B cell (primary cell): ENCODE measurements at regions not wholly inside any gene's neighbourhood (a gene's known extent, or its start where the extent isn't known, plus 50 kb on each side); places are given as distances from the start of the nearest gene placed in this dataset.

Experiments
- ATAC-seq: fragments of 200-7000 bp; cut with Tn5 transposase; one replicate; pipeline ENCODE4 v1.10.0; 2021; ENCODE audit warnings: low read depth, mild to moderate bottlenecking, moderate number of reproducible peaks, moderate library complexity
- CTCF ChIA-PET: fragments of 350-600 bp; sonication (Branson Sonifier 250); formaldehyde crosslinking; loops from one replicate; lab custom pipeline; 2021; ENCODE audit warnings: antibody characterized with exemption, inconsistent platforms; lab: Charles Lee
- POLR2A ChIA-PET: fragments of 350-600 bp; sonication (Branson Sonifier 250); formaldehyde crosslinking; loops from one replicate; lab custom pipeline; 2021; ENCODE audit warnings: antibody characterized with exemption; lab: Charles Lee
- DNase-seq: peaks from one replicate; pipeline ENCODE4 v3.0.0; 2013
- H2AFZ ChIP-seq: 2 replicates; pipeline ENCODE4 v1.6.1; 2012; ENCODE audit warnings: mild to moderate bottlenecking, low read depth, low read length; ENCODE audit not compliant: insufficient read depth, poor library complexity, severe bottlenecking
- H3K27ac ChIP-seq, 2 donors: 1 replicate in 1 of 2; 2 replicates in 1 of 2; pipeline ENCODE4 v1.5.1; 2012 to 2013; ENCODE audit warnings: low read length in 2 of 2, mild to moderate bottlenecking in 2 of 2, moderate library complexity in 1 of 2
- H3K27me3 ChIP-seq, 4 experiments: fragments of 200-600 bp in 1 of 4; sonication (generic) in 1 of 4; replicated peaks in 1 of 4; 1 replicate in 2 of 4; 2 replicates in 2 of 4; pipeline versions ENCODE4 v1.6.1 to v1.7.0; 2013 to 2016; ENCODE audit warnings: low read length in 3 of 4, mild to moderate bottlenecking in 2 of 4, mixed read lengths in 1 of 4, moderate library complexity in 1 of 4; ENCODE audit not compliant: insufficient read depth in 4 of 4, control insufficient read depth in 3 of 4; ENCODE audit errors: control extremely low read depth in 1 of 4
- H3K36me3 ChIP-seq, 2 experiments: replicated peaks in 1 of 2; 1 replicate in 1 of 2; 2 replicates in 1 of 2; pipeline versions ENCODE4 v1.6.1 to v1.7.1; 2013; ENCODE audit warnings: low read length in 1 of 2; ENCODE audit not compliant: insufficient read depth in 2 of 2, control insufficient read depth in 1 of 2; ENCODE audit errors: control extremely low read depth in 1 of 2, extremely low read depth in 1 of 2
- H3K4me1 ChIP-seq, 2 donors: fragments of 200-600 bp in 1 of 2; sonication (generic) in 1 of 2; 1 replicate in 1 of 2; 2 replicates in 1 of 2; pipeline versions ENCODE4 v1.5.1 to v1.6.1; 2013 to 2017; ENCODE audit warnings: low read length in 2 of 2; ENCODE audit not compliant: control insufficient read depth in 2 of 2, insufficient read depth in 2 of 2
- H3K4me2 ChIP-seq: replicated peaks from 2 replicates; pipeline ENCODE3; 2012; ENCODE audit warnings: mild to moderate bottlenecking, low read depth, low read length; ENCODE audit not compliant: poor library complexity, severe bottlenecking
- H3K4me3 ChIP-seq, 5 experiments: fragments of 200-600 bp in 1 of 5; sonication (generic) in 1 of 5; 1 replicate in 3 of 5; 2 replicates in 2 of 5; pipeline versions ENCODE4 v1.5.1 to v1.7.0; 2011 to 2016; ENCODE audit warnings: low read length in 4 of 5, mild to moderate bottlenecking in 4 of 5, low read depth in 2 of 5, control low read depth in 1 of 5, moderate library complexity in 1 of 5; ENCODE audit not compliant: insufficient read depth in 1 of 5; ENCODE audit errors: control extremely low read depth in 1 of 5, extremely low read depth in 1 of 5
- H3K79me2 ChIP-seq: fragments of 200-600 bp; sonication (generic); one replicate; pipeline ENCODE4 v1.6.0; 2016; ENCODE audit warnings: low read length; ENCODE audit not compliant: control insufficient read depth, insufficient read depth
- H3K9ac ChIP-seq: fragments of 200-600 bp; sonication (generic); 2 replicates; pipeline ENCODE4 v1.6.1; 2017; ENCODE audit warnings: mild to moderate bottlenecking, low read length, moderate library complexity
- H3K9me3 ChIP-seq, 3 donors: one replicate each; pipeline versions ENCODE4 v1.6.1 to v1.7.1; 2013; ENCODE audit warnings: low read length in 2 of 3; ENCODE audit not compliant: control insufficient read depth in 2 of 3, insufficient read depth in 1 of 3; ENCODE audit errors: control extremely low read depth in 1 of 3
- H4K20me1 ChIP-seq: 2 replicates; pipeline ENCODE4 v1.6.0; 2012; ENCODE audit warnings: mild to moderate bottlenecking, low read length; ENCODE audit not compliant: insufficient read depth, control insufficient read depth, poor library complexity, severe bottlenecking
- H3K27ac Mint-ChIP-seq: one replicate; pipeline ENCODE4 v1.8.0; 2021; ENCODE audit warnings: mixed read lengths
- H3K27me3 Mint-ChIP-seq: one replicate; pipeline ENCODE4 v1.8.0; 2021; ENCODE audit warnings: mixed read lengths
- H3K4me1 Mint-ChIP-seq: one replicate; pipeline ENCODE4 v1.8.0; 2021; ENCODE audit warnings: mixed read lengths
- H3K4me3 Mint-ChIP-seq: one replicate; pipeline ENCODE4 v1.8.0; 2021; ENCODE audit warnings: mixed read lengths
- H3K9me3 Mint-ChIP-seq: one replicate; pipeline ENCODE4 v1.8.0; 2022; ENCODE audit warnings: mixed read lengths; ENCODE audit not compliant: insufficient read depth
- CTCF ChIP-seq: fragments of 200-600 bp; IDR thresholded peaks from one replicate; pipeline ENCODE4 v1.8.0; 2022; ENCODE audit warnings: antibody characterized with exemption, mild to moderate bottlenecking
- EZH2 ChIP-seq: IDR thresholded peaks from 2 replicates; pipeline ENCODE4 v1.6.1; 2012; ENCODE audit warnings: borderline replicate concordance, low read depth, mild to moderate bottlenecking, moderate library complexity, low read length; ENCODE audit not compliant: insufficient read depth, poor library complexity, severe bottlenecking
- WGBS: methylation state at CpG from one replicate; pipeline ENCODE4 v1.1.5; 2013; ENCODE audit warnings: missing lambda C conversion rate; ENCODE audit not compliant: insufficient coverage; 5-methylcytosine and 5-hydroxymethylcytosine counted together
- intact Hi-C: fragments of 100-400 bp; cut with micrococcal nuclease; formaldehyde crosslinking; loops from one replicate; pipeline ENCODE4 v1.10.0; 2022

GRCh38 chr4:163948920-163949455 lies 454.5 kb downstream of the TMA16 start:
- Histone ChIP-seq H3K9me3 (peaks cover 0 to 16% (median 0%) of the 10 kb centered on the region in 3 donors), H3K79me2 (no peaks in the 10 kb centered on the region), H3K27me3 (no peaks in the 10 kb centered on the region), H4K20me1 (no peaks in the 10 kb centered on the region), H3K36me3 (no peaks in the 10 kb centered on the region), H3K9ac (no peak overlapping the region), H3K4me1 (no peaks in the 10 kb centered on the region), H3K4me3 (no peak overlapping the region), H2AFZ (no peak overlapping the region), H3K4me2 (no peak overlapping the region), H3K27ac (no peak overlapping the region)
- Mint-ChIP-seq H3K27me3 (no peaks in the 10 kb centered on the region), H3K9me3 (no peaks in the 10 kb centered on the region), H3K4me1 (no peaks in the 10 kb centered on the region), H3K27ac (no peak overlapping the region), H3K4me3 (no peak overlapping the region)
- intact Hi-C loops = no loop called here
- ChIA-PET CTCF (no interaction called here), POLR2A (no interaction called here)
- TF ChIP-seq CTCF = no peak
- no peak for TF ChIP-seq EZH2
- ATAC-seq (no peak), DNase-seq (no peak)
- WGBS = 92% methylated on average over 8 of the region's 9 CpGs

- Histone ChIP-seq H3K9ac (no peak overlapping the region), H3K9me3 (peaks cover 0 to 16% (median 0%) of the 10 kb centered on the region in 3 donors), H4K20me1 (no peaks in the 10 kb centered on the region), H3K4me3 (no peak overlapping the region), H2AFZ (no peak overlapping the region), H3K27me3 (no peaks in the 10 kb centered on the region), H3K27ac (no peak overlapping the region), H3K36me3 (no peaks in the 10 kb centered on the region), H3K4me1 (no peaks in the 10 kb centered on the region), H3K4me2 (no peak overlapping the region), H3K79me2 (no peaks in the 10 kb centered on the region)
- intact Hi-C loops = no loop called here
- ChIA-PET CTCF (no interaction called here), POLR2A (no interaction called here)
- 84% methylated on average over 11 of the region's 11 CpGs for WGBS
- Mint-ChIP-seq H3K4me3 (no peak overlapping the region), H3K27me3 (no peaks in the 10 kb centered on the region), H3K4me1 (no peaks in the 10 kb centered on the region), H3K9me3 (no peaks in the 10 kb centered on the region), H3K27ac (no peak overlapping the region)
- TF ChIP-seq CTCF (no peak), EZH2 (no peak)
- ATAC-seq (no peak), DNase-seq (no peak)
Observed at GRCh38 chr4:163949976-163950601, 455.6 kb downstream of the TMA16 start.
